Body of pancreas (tissue), 4 donors: ENCODE measurements at regions not wholly inside any gene's neighbourhood (a gene's known extent, or its start where the extent isn't known, plus 50 kb on each side); places are given as distances from the start of the nearest gene placed in this dataset.

Experiments used
- ATAC-seq: fragments of 150-250 bp; one replicate; pipeline ENCODE4 v1.9.1; 2016
- DNase-seq, 4 donors: peaks; one replicate each; pipeline ENCODE4 v3.0.0-alpha.2; 2019
- H3K27ac ChIP-seq, 4 donors: fragments of 200-600 bp; sonication (generic); 1 replicate in 3 of 4; 2 replicates in 1 of 4; pipeline versions ENCODE4 v1.5.1 to v1.6.1; 2016 to 2019; ENCODE audit warnings: mild to moderate bottlenecking in 1 of 4, mixed read lengths in 1 of 4, moderate library complexity in 1 of 4
- H3K27me3 ChIP-seq, 2 donors: fragments of 200-600 bp; sonication (generic); one replicate each; pipeline ENCODE4 v1.6.0; 2016; ENCODE audit warnings: mild to moderate bottlenecking in 1 of 2
- H3K36me3 ChIP-seq, 2 donors: fragments of 200-600 bp; sonication (generic); replicated peaks in 1 of 2; 2 replicates each; pipeline ENCODE4 v1.5.1; 2016; ENCODE audit warnings: low read depth in 2 of 2; ENCODE audit not compliant: insufficient read depth in 1 of 2
- H3K4me1 ChIP-seq: fragments of 200-600 bp; sonication (generic); one replicate; pipeline ENCODE4 v1.6.0; 2016
- H3K4me3 ChIP-seq, 2 donors: fragments of 200-600 bp; sonication (generic); 1 replicate in 1 of 2; 2 replicates in 1 of 2; pipeline ENCODE4 v1.5.1; 2016 to 2019
- H3K9me3 ChIP-seq, 3 donors: fragments of 200-600 bp; sonication (generic); 1 replicate in 2 of 3; 2 replicates in 1 of 3; pipeline ENCODE4 v1.5.1; 2016
- POLR2A ChIP-seq, 3 donors: fragments of 450-650 bp; IDR thresholded peaks; one replicate each; pipeline ENCODE4 v1.6.1; 2016; ENCODE audit warnings: antibody characterized with exemption in 3 of 3, mild to moderate bottlenecking in 2 of 3
- WGBS, 2 donors: methylation state at CpG; one replicate each; pipeline ENCODE4 v1.1.5; 2017; 5-methylcytosine and 5-hydroxymethylcytosine counted together
- intact Hi-C: fragments of 100-400 bp; cut with DNase I; formaldehyde crosslinking; loops from one replicate; pipeline ENCODE4 v1.15.1; 2023
- TF ChIP-seq, protein P1 (sequence below), 7 experiments: fragments of 450-650 bp in 4 of 7; fragments of 200-600 bp in 3 of 7; sonication (generic) in 3 of 7; IDR thresholded peaks; one replicate each; pipeline ENCODE4 v1.5.1; 2016 to 2019; ENCODE audit warnings: antibody characterized with exemption in 7 of 7

GRCh38 chr5:67427850-67428298, 231.3 kb upstream of the CD180 start:
- TF ChIP-seq POLR2A (IDR thresholded peaks at IDR 0.05) = no peak
- TF ChIP-seq, protein P1, sequence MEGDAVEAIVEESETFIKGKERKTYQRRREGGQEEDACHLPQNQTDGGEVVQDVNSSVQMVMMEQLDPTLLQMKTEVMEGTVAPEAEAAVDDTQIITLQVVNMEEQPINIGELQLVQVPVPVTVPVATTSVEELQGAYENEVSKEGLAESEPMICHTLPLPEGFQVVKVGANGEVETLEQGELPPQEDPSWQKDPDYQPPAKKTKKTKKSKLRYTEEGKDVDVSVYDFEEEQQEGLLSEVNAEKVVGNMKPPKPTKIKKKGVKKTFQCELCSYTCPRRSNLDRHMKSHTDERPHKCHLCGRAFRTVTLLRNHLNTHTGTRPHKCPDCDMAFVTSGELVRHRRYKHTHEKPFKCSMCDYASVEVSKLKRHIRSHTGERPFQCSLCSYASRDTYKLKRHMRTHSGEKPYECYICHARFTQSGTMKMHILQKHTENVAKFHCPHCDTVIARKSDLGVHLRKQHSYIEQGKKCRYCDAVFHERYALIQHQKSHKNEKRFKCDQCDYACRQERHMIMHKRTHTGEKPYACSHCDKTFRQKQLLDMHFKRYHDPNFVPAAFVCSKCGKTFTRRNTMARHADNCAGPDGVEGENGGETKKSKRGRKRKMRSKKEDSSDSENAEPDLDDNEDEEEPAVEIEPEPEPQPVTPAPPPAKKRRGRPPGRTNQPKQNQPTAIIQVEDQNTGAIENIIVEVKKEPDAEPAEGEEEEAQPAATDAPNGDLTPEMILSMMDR (IDR thresholded peaks at IDR 0.05) = no peak
- no peaks in the 10 kb centered on the region for H3K9me3 ChIP-seq
- no peak overlapping the region for H3K4me3 ChIP-seq
- no peak for DNase-seq
- WGBS, 2 donors = 69 to 83% methylated on average over 4 of the region's 4 CpGs
- H3K36me3 ChIP-seq = no peaks in the 10 kb centered on the region
- H3K27me3 ChIP-seq = no peaks in the 10 kb centered on the region
- H3K4me1 ChIP-seq = no peaks in the 10 kb centered on the region
- H3K27ac ChIP-seq = no peak overlapping the region
- no peak for ATAC-seq
- intact Hi-C loops = no loop called here

- Histone ChIP-seq H3K36me3 (no peaks in the 10 kb centered on the region), H3K27ac (no peak overlapping the region), H3K9me3 (no peaks in the 10 kb centered on the region), H3K4me3 (no peak overlapping the region), H3K27me3 (no peaks in the 10 kb centered on the region), H3K4me1 (no peaks in the 10 kb centered on the region)
- no peak for ATAC-seq
- WGBS, 2 donors = 54 to 61% methylated on average over 2 of the region's 2 CpGs
- DNase-seq = no peak
- intact Hi-C loops = no loop called here
- TF ChIP-seq POLR2A (IDR thresholded peaks at IDR 0.05) = no peak
Measured at GRCh38 chr5:67426961-67427849, 230.6 kb upstream of the CD180 start.

DNA sequence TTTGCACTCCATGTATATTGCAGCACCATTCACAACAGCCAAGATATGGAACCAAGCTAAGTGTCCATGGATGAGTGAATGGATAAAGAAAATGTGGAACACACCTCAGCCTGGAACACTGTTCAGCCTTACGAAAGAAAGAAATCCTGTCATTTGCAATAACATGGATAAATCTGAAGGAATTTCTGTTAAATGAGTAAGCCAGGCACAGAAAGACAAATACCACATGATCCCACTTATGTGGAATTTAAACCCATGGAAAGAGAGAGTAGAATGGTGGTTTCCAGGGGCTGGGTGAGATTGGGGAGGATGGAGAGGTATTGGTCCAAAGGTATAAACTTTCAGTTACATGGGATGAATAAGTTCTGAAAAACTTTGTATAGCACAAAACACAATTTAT, 228.9 kb upstream of the CD180 start:
- intact Hi-C loops = no loop called here
- 88 to 92% methylated on average over 1 of the region's 1 CpG for WGBS, 2 donors
- no peak overlapping the region for H3K4me3 ChIP-seq
- no peak for ATAC-seq
- TF ChIP-seq, protein P1 (IDR thresholded peaks at IDR 0.05) = no peak
- TF ChIP-seq POLR2A (IDR thresholded peaks at IDR 0.05) = no peak
- H3K27me3 ChIP-seq = no peaks in the 10 kb centered on the region
- no peak overlapping the region for H3K27ac ChIP-seq
- H3K36me3 ChIP-seq = no peaks in the 10 kb centered on the region
- no peaks in the 10 kb centered on the region for H3K9me3 ChIP-seq
- DNase-seq = no peak
- H3K4me1 ChIP-seq = no peaks in the 10 kb centered on the region

GRCh38 chr5:67417839-67418238, 221.2 kb upstream of the CD180 start:
- ATAC-seq (no peak), DNase-seq (no peak)
- H3K9me3 ChIP-seq = no peaks in the 10 kb centered on the region
- no peaks in the 10 kb centered on the region for H3K27me3 ChIP-seq
- intact Hi-C loops = no loop called here
- WGBS, 2 donors = 51 to 59% methylated on average over 2 of the region's 2 CpGs
- no peak overlapping the region for H3K4me3 ChIP-seq
- H3K4me1 ChIP-seq = no peaks in the 10 kb centered on the region
- no peak overlapping the region for H3K27ac ChIP-seq
- TF ChIP-seq POLR2A (IDR thresholded peaks at IDR 0.05) = no peak
- TF ChIP-seq, protein P1 (IDR thresholded peaks at IDR 0.05) = no peak
- no peaks in the 10 kb centered on the region for H3K36me3 ChIP-seq

- Histone ChIP-seq H3K36me3 (no peaks in the 10 kb centered on the region), H3K27me3 (no peaks in the 10 kb centered on the region), H3K4me3 (no peak overlapping the region), H3K4me1 (no peaks in the 10 kb centered on the region), H3K9me3 (no peaks in the 10 kb centered on the region), H3K27ac (no peak overlapping the region)
- DNase-seq (no peak), ATAC-seq (no peak)
- TF ChIP-seq POLR2A (IDR thresholded peaks at IDR 0.05) = no peak
- TF ChIP-seq, protein P1 (IDR thresholded peaks at IDR 0.05) = no peak
- 58 to 72% methylated on average over 2 of the region's 2 CpGs for WGBS, 2 donors
- intact Hi-C loops = no loop called here
Measured at GRCh38 chr5:67416986-67417385, 220.4 kb upstream of the CD180 start.
